Parathyroid adenoma (tissue), 2 donors: ENCODE measurements at regions not wholly inside any gene's neighbourhood (a gene's known extent, or its start where the extent isn't known, plus 50 kb on each side); places are given as distances from the start of the nearest gene placed in this dataset.

ENCODE experiments used
- H2AFZ ChIP-seq: fragments of 300-600 bp; sonication (generic); one replicate; pipeline ENCODE4 v1.7.0; 2017; ENCODE audit warnings: antibody characterized with exemption, mild to moderate bottlenecking
- H3K27ac ChIP-seq: fragments of 300-600 bp; sonication (generic); one replicate; pipeline ENCODE4 v1.7.0; 2017
- H3K27me3 ChIP-seq: fragments of 300-600 bp; sonication (generic); one replicate; pipeline ENCODE4 v1.7.0; 2017; ENCODE audit warnings: low read length; ENCODE audit not compliant: control insufficient read depth, insufficient read depth
- H3K36me3 ChIP-seq: fragments of 300-600 bp; sonication (generic); one replicate; pipeline ENCODE4 v1.7.0; 2017; ENCODE audit warnings: low read length; ENCODE audit not compliant: control insufficient read depth, insufficient read depth
- H3K4me1 ChIP-seq: fragments of 300-600 bp; sonication (generic); one replicate; pipeline ENCODE4 v1.7.0; 2017; ENCODE audit warnings: control low read depth
- H3K4me2 ChIP-seq: fragments of 300-600 bp; sonication (generic); one replicate; pipeline ENCODE4 v1.7.0; 2017; ENCODE audit warnings: low read length
- H3K4me3 ChIP-seq: fragments of 300-600 bp; sonication (generic); one replicate; pipeline ENCODE4 v1.7.0; 2017; ENCODE audit warnings: low read depth, low read length
- H3K79me2 ChIP-seq: fragments of 300-600 bp; sonication (generic); one replicate; pipeline ENCODE4 v1.7.0; 2017; ENCODE audit warnings: control low read depth
- H3K9ac ChIP-seq: fragments of 300-600 bp; sonication (generic); one replicate; pipeline ENCODE4 v1.7.0; 2017; ENCODE audit warnings: mild to moderate bottlenecking
- H3K9me3 ChIP-seq: fragments of 300-600 bp; sonication (generic); one replicate; pipeline ENCODE4 v1.7.0; 2017; ENCODE audit warnings: low read length; ENCODE audit not compliant: control insufficient read depth
- TF ChIP-seq, protein P1 (sequence below): fragments of 300-600 bp; sonication (generic); IDR thresholded peaks from one replicate; pipeline ENCODE4 v1.7.0; 2017; ENCODE audit warnings: antibody characterized with exemption, mild to moderate bottlenecking
- donor health status: primary hyperparathyroidism.

DNA sequence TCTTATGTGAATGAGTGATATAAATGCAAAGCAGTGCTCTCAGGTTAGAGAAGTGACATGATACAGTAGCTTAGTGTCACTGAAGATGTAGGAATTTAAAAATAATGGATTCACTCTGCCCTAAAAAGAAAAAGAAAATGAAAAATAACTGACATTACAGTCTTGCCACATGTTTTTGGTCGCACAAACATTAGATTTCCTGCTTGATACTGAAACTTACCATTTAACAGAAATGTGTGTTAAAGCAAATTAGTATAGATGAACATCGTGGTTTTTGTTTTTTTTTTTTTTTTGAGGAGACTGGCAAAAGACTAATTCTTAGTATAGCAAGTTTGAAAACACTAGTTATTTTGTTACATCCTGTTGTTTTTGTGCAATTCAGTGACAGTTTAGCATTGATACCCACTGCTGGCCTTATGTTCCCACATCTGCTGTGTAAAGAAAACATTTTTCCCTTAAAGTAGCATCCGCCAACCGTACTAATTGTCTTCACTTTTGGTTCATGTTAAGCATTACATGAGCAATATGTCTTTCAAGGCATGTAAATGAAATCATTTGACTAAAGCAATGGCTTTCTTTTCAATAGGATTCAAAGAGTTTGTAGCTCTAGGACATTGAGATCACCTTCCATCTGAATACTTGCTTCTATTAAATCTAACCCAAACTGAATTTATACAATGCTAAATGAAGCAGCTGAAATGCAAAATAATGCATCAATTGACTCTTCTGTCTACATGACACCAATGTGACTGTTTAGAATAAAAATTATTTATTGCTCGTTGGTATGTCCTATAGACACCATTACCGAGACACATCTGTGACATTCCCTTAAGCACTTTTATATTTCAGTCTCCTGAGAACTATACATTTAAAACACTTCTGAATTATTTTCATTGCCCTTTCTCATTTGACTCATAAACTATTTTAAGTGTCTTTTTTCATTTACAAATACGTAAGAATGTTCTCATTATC, 859.1 kb downstream of the MAT2B start:
- H3K9ac ChIP-seq: no peak overlapping the region
- no peak overlapping the region for H3K4me2 ChIP-seq
- no peaks in the 10 kb centered on the region for H3K79me2 ChIP-seq
- TF ChIP-seq, protein P1, sequence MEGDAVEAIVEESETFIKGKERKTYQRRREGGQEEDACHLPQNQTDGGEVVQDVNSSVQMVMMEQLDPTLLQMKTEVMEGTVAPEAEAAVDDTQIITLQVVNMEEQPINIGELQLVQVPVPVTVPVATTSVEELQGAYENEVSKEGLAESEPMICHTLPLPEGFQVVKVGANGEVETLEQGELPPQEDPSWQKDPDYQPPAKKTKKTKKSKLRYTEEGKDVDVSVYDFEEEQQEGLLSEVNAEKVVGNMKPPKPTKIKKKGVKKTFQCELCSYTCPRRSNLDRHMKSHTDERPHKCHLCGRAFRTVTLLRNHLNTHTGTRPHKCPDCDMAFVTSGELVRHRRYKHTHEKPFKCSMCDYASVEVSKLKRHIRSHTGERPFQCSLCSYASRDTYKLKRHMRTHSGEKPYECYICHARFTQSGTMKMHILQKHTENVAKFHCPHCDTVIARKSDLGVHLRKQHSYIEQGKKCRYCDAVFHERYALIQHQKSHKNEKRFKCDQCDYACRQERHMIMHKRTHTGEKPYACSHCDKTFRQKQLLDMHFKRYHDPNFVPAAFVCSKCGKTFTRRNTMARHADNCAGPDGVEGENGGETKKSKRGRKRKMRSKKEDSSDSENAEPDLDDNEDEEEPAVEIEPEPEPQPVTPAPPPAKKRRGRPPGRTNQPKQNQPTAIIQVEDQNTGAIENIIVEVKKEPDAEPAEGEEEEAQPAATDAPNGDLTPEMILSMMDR: no peak
- H3K36me3 ChIP-seq: no peaks in the 10 kb centered on the region
- no peaks in the 10 kb centered on the region for H3K9me3 ChIP-seq
- no peaks in the 10 kb centered on the region for H3K27me3 ChIP-seq
- H3K27ac ChIP-seq: no peak overlapping the region
- no peak overlapping the region for H2AFZ ChIP-seq
- H3K4me3 ChIP-seq: no peak overlapping the region
- no peaks in the 10 kb centered on the region for H3K4me1 ChIP-seq

GRCh38 chr5:164370841-164371240, 865.4 kb downstream of the MAT2B start:
- no peak overlapping the region for H3K4me2 ChIP-seq
- H3K36me3 ChIP-seq: no peaks in the 10 kb centered on the region
- no peak overlapping the region for H2AFZ ChIP-seq
- no peak overlapping the region for H3K4me3 ChIP-seq
- H3K4me1 ChIP-seq: no peaks in the 10 kb centered on the region
- no peaks in the 10 kb centered on the region for H3K79me2 ChIP-seq
- no peaks in the 10 kb centered on the region for H3K27me3 ChIP-seq
- no peak overlapping the region for H3K9ac ChIP-seq
- H3K27ac ChIP-seq: no peak overlapping the region
- H3K9me3 ChIP-seq: no peaks in the 10 kb centered on the region
- TF ChIP-seq, protein P1: no peak

GRCh38 chr5:164372892-164373291, 867.5 kb downstream of the MAT2B start:
- no peak overlapping the region for H3K27ac ChIP-seq
- no peak overlapping the region for H3K4me3 ChIP-seq
- no peaks in the 10 kb centered on the region for H3K9me3 ChIP-seq
- H3K4me2 ChIP-seq: no peak overlapping the region
- H2AFZ ChIP-seq: no peak overlapping the region
- H3K27me3 ChIP-seq: no peaks in the 10 kb centered on the region
- TF ChIP-seq, protein P1: no peak
- H3K36me3 ChIP-seq: no peaks in the 10 kb centered on the region
- H3K4me1 ChIP-seq: no peaks in the 10 kb centered on the region
- H3K9ac ChIP-seq: no peak overlapping the region
- no peaks in the 10 kb centered on the region for H3K79me2 ChIP-seq

GRCh38 chr5:164373876-164374275, 868.5 kb downstream of the MAT2B start:
- Histone ChIP-seq H3K9ac (no peak overlapping the region), H3K27me3 (no peaks in the 10 kb centered on the region), H3K27ac (no peak overlapping the region), H3K4me2 (no peak overlapping the region), H3K79me2 (no peaks in the 10 kb centered on the region), H3K4me1 (no peaks in the 10 kb centered on the region), H3K9me3 (no peaks in the 10 kb centered on the region), H2AFZ (no peak overlapping the region), H3K4me3 (no peak overlapping the region), H3K36me3 (no peaks in the 10 kb centered on the region)
- TF ChIP-seq, protein P1: no peak
